Memory B cell (primary cell): ENCODE measurements at regions not wholly inside any gene's neighbourhood (a gene's known extent, or its start where the extent isn't known, plus 50 kb on each side); places are given as distances from the start of the nearest gene placed in this dataset.
"Not testable (repeated sequence)": the region's sequence is repeated elsewhere in the genome, so short reads cannot be mapped to it uniquely, and the experiment has no call there.

Experiments used
- ATAC-seq: fragments of 150-1000 bp; cut with Tn5 transposase; 2 replicates; pipeline ENCODE4 v1.10.0; 2021; ENCODE audit warnings: low read depth, mild to moderate bottlenecking, moderate library complexity
- DNase-seq, 2 donors: peaks; one replicate each; pipeline ENCODE4 v3.0.0; 2022; ENCODE audit warnings: low spot score in 2 of 2
- H3K27ac Mint-ChIP-seq: one replicate; pipeline ENCODE4 v1.8.0; 2022; ENCODE audit warnings: mild to moderate bottlenecking, moderate library complexity, mixed read lengths
- H3K27me3 Mint-ChIP-seq: one replicate; pipeline ENCODE4 v1.8.0; 2022; ENCODE audit warnings: mixed read lengths
- H3K36me3 Mint-ChIP-seq: one replicate; pipeline ENCODE4 v1.8.0; 2022; ENCODE audit warnings: mild to moderate bottlenecking, mixed read lengths
- H3K4me1 Mint-ChIP-seq: one replicate; pipeline ENCODE4 v1.8.0; 2022; ENCODE audit warnings: mixed read lengths
- H3K4me3 Mint-ChIP-seq: one replicate; pipeline ENCODE4 v1.8.0; 2022; ENCODE audit warnings: mild to moderate bottlenecking, moderate library complexity, mixed read lengths
- H3K9me3 Mint-ChIP-seq: one replicate; pipeline ENCODE4 v1.8.0; 2022; ENCODE audit warnings: mixed read lengths

DNA sequence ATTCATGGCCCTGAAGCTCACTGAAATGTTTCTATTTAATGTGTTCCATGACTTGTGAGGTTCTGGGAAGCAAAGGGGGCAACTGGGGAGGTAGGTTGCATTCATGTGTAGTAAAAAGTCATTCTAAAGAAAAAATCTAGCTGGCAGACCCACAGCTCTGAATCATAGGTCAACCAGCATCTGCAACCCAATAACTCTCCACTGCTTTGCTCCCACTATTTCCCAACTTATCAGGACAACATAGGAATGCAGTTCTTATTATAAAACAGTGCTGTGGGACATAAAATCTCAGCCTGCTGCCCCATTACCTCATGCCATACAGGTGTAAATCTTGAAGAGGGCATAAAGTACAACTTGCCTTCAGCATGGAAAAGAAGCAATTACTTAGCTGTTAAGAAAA lies 576.1 kb upstream of the PTBP2 start:
- Mint-ChIP-seq H3K27ac (no peak overlapping the region), H3K4me1 (no peaks in the 10 kb centered on the region), H3K27me3 (no peaks in the 10 kb centered on the region), H3K4me3 (no peak overlapping the region), H3K9me3 (peaks cover 1% of the 10 kb centered on the region), H3K36me3 (no peaks in the 10 kb centered on the region)
- ATAC-seq: no peak
- DNase-seq: no peak

DNA sequence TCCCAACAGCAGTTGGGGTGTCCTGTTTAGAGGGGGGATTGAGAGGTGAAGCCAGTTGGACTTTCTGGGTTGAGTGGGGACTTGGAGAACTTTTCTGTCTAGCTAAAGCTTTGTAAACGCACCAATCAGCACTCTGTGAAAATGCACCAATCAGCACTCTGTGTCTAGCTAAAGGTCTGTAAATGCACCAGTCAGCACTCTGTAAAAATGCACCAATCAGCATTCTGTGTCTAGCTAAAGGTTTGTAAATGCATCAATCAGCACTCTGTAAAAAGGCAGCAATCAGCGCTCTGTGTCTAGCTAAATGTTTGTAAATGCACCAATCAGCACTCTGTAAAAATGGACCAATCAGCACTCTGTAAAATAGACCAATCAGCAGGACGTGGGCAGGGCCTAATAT lies 568.6 kb upstream of the PTBP2 start:
- not testable (repeated sequence) for DNase-seq, H3K27ac Mint-ChIP-seq

DNA sequence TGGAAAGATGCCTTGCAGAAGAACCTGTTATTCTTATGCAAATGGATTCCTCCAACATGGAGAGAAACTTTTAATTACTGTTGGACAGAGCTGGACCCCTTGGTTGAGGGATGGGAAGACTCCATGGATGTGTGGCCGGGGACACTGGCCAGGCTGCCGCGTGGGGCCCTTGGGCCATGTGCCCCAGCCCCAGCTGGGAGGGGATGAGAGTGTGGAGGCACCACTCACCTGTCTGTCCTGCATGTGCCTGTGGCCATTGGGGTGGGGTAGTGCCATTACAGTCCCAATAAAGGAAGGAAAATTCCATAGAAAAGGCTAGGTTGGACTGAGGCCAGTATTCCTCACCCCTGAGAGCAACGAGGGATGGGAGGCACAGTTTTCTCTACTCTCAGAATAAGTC lies 564.5 kb upstream of the PTBP2 start:
- ATAC-seq: no peak
- DNase-seq: no peak
- Mint-ChIP-seq H3K4me3 (no peak overlapping the region), H3K9me3 (peaks cover 6% of the 10 kb centered on the region), H3K27ac (no peak overlapping the region), H3K4me1 (no peaks in the 10 kb centered on the region), H3K36me3 (no peaks in the 10 kb centered on the region), H3K27me3 (no peaks in the 10 kb centered on the region)

More for the DNA sequence above, 568.6 kb upstream of the PTBP2 start:
- not testable (repeated sequence) for ATAC-seq, H3K9me3 Mint-ChIP-seq, H3K4me3 Mint-ChIP-seq, H3K4me1 Mint-ChIP-seq, H3K36me3 Mint-ChIP-seq, H3K27me3 Mint-ChIP-seq

DNA sequence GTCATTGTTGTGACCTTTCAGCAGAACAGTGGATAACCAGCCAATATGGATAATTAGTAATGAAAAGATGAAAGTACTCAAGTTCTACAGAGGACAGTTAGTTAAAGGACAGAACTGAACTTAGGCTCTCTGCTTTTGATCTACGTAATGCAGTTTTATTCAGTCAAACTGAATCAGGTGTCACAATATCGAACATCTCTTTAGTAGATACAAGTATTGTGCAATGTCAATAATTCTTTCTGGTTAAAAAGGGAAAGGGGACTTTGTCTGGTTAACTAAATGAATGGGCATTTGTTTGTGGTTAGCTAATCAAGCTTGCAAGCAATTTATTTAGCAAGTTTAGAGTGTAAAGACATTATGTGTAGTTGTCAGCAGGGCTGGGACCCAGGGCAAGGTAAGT lies 562.2 kb upstream of the PTBP2 start:
- no peak for DNase-seq
- no peak overlapping the region for H3K27ac Mint-ChIP-seq
- no peaks in the 10 kb centered on the region for H3K27me3 Mint-ChIP-seq
- H3K36me3 Mint-ChIP-seq: no peaks in the 10 kb centered on the region
- peaks cover 6% of the 10 kb centered on the region for H3K9me3 Mint-ChIP-seq
- no peak overlapping the region for H3K4me3 Mint-ChIP-seq
- no peaks in the 10 kb centered on the region for H3K4me1 Mint-ChIP-seq
- ATAC-seq: no peak

DNA sequence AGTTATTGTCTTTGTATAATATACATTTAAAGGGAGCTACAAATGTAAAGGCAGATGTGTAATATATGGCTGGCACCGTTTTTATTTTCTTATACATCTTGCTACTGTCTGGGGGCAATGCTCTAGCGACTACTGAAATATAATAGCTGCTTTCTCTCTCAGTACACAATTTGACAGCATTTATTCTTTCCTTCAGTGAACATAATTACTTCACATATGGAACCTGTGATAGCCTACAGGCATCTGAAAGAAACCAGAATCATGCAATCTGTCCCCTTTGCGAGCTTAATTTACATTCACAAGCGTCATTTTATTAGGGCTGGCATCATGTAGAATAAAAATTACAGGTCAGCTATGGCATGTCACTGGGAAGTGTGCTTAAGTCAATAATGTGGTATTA lies 557.5 kb upstream of the PTBP2 start:
- Mint-ChIP-seq H3K4me3 (no peak overlapping the region), H3K36me3 (no peaks in the 10 kb centered on the region), H3K27me3 (no peaks in the 10 kb centered on the region), H3K4me1 (no peaks in the 10 kb centered on the region), H3K27ac (no peak overlapping the region), H3K9me3 (peaks cover 11% of the 10 kb centered on the region)
- DNase-seq (no peak), ATAC-seq (no peak)

DNA sequence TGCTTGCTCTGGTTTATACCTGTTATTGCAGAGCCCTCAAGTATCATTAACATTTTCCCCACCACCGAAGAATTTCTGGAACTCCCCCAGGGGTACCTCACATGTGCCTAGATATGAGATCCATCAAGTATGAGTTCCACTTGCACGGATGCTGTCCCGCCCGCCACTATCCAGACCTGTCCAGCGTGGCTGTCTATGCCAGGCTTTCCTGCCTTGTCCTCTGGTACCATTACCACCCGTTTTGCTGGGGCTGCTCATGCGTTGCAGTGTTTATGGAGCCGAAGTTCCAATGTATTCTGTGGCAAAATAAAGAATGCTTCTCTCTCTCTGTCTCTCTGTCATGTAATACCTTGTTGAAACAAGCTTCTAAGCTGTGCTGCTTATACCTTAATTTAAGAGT lies 543.5 kb upstream of the PTBP2 start:
- Mint-ChIP-seq H3K4me3 (no peak overlapping the region), H3K36me3 (no peaks in the 10 kb centered on the region), H3K4me1 (no peaks in the 10 kb centered on the region), H3K9me3 (peaks cover 2% of the 10 kb centered on the region), H3K27me3 (no peaks in the 10 kb centered on the region), H3K27ac (no peak overlapping the region)
- DNase-seq (no peak), ATAC-seq (no peak)

DNA sequence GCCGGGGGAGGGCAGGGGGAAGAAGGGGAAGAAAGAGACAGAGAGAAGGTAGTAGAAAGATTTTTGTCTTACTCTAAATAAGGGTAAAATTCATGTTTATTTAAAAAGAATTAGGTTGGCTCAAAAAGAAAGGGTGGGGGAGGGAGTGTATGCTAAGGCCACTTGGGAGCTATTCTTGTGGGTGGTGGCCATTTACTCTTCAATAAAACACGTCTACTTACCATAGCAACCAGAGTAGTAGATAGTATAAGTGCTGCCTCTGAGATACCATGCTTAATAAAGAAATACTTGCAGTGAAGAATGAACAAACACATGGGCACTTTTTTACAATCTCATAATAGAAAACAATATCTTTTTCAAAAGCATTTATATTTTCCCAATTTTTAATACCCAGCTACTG lies 538.1 kb upstream of the PTBP2 start:
- no peaks in the 10 kb centered on the region for H3K4me1 Mint-ChIP-seq
- no peak overlapping the region for H3K4me3 Mint-ChIP-seq
- no peaks in the 10 kb centered on the region for H3K36me3 Mint-ChIP-seq
- H3K27ac Mint-ChIP-seq: no peak overlapping the region
- peaks cover 2% of the 10 kb centered on the region for H3K9me3 Mint-ChIP-seq
- no peak for ATAC-seq
- no peaks in the 10 kb centered on the region for H3K27me3 Mint-ChIP-seq
- no peak for DNase-seq

DNA sequence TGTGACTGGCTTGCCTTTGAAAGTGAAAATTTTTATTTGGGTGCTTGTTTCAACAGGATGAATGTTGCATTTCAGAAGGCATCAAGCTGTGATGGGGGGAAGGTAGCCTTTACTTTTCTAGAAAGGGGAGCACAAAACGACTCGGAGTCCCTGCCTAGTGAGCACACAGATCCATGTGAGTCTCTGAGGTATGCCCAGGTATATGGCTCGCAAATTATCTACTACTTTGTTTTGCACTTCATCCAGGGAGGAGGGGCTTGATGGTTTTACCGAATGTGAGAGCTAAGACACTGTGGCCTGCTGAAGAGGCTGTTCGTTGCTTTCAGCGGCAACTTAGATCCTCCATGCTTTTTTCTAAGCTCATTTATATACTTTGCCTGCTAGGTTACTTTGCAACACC lies 537.7 kb upstream of the PTBP2 start:
- no peak overlapping the region for H3K27ac Mint-ChIP-seq
- no peaks in the 10 kb centered on the region for H3K36me3 Mint-ChIP-seq
- H3K4me1 Mint-ChIP-seq: no peaks in the 10 kb centered on the region
- no peak overlapping the region for H3K4me3 Mint-ChIP-seq
- H3K27me3 Mint-ChIP-seq: no peaks in the 10 kb centered on the region
- DNase-seq (no peak), ATAC-seq (no peak)
- H3K9me3 Mint-ChIP-seq: peaks cover 2% of the 10 kb centered on the region

DNA sequence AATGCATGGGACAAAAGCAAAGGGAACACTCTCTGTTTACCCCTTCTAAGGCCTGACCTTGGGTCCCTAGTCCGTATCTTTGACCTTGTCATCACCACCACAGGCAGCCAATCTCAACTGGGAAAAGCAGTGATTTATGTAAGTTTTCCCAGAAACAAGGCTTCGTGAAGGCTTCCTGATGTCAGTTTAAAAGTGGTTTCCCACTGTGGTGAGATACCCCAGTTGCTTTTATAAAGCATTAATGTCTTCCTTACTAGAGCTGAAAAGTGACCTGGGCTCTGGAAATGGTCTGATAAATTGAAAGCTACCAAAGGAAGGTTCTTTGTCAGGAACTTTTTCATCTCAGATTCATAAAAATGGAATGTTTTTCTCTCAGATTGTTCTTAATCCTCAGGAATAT lies 536.4 kb upstream of the PTBP2 start:
- Mint-ChIP-seq H3K27me3 (no peaks in the 10 kb centered on the region), H3K9me3 (peaks cover 2% of the 10 kb centered on the region), H3K27ac (no peak overlapping the region), H3K4me1 (no peaks in the 10 kb centered on the region), H3K4me3 (no peak overlapping the region), H3K36me3 (no peaks in the 10 kb centered on the region)
- no peak for DNase-seq
- no peak for ATAC-seq

DNA sequence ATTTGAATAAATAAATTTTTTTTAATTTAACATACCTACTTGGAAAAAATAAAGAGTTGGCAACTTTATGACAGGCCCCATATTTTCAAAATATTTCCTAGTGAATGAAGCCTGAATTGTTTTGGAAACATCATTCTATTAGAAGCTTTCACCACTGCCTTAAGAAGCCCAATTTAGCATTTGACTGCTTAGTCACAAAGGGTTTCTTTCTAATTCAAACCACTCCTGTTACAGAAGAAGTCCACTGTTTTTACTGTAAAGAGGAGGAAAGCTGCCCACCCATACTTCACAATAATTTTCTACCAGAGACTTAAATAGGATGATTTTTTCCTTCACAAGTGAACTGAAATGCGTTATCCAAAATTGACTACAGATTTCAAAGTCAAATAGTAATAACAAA lies 534.6 kb upstream of the PTBP2 start:
- H3K27me3 Mint-ChIP-seq: no peaks in the 10 kb centered on the region
- DNase-seq: no peak
- no peaks in the 10 kb centered on the region for H3K36me3 Mint-ChIP-seq
- H3K9me3 Mint-ChIP-seq: peaks cover 8% of the 10 kb centered on the region
- H3K27ac Mint-ChIP-seq: no peak overlapping the region
- no peak for ATAC-seq
- no peaks in the 10 kb centered on the region for H3K4me1 Mint-ChIP-seq
- H3K4me3 Mint-ChIP-seq: no peak overlapping the region

DNA sequence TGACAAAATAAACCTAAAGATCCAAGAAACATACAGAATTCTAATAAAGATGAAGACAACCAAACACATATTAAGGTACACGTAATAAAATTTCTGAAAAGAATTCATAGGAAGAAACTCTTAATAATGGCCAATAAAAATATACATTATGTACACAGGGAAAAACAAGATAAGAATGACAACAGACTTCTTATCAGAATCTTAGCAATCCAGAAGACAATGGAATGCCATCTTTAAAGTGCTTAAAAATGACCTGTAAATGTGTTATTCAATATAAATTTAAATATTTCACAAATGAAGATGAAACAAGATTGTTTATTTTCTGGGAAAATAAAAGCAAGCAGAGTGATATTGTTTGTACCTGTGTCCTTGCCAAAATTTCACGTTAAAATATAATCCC lies 530.4 kb upstream of the PTBP2 start:
- H3K27ac Mint-ChIP-seq: no peak overlapping the region
- peaks cover 8% of the 10 kb centered on the region for H3K9me3 Mint-ChIP-seq
- DNase-seq (no peak), ATAC-seq (no peak)
- H3K27me3 Mint-ChIP-seq: no peaks in the 10 kb centered on the region
- no peaks in the 10 kb centered on the region for H3K36me3 Mint-ChIP-seq
- no peaks in the 10 kb centered on the region for H3K4me1 Mint-ChIP-seq
- no peak overlapping the region for H3K4me3 Mint-ChIP-seq

DNA sequence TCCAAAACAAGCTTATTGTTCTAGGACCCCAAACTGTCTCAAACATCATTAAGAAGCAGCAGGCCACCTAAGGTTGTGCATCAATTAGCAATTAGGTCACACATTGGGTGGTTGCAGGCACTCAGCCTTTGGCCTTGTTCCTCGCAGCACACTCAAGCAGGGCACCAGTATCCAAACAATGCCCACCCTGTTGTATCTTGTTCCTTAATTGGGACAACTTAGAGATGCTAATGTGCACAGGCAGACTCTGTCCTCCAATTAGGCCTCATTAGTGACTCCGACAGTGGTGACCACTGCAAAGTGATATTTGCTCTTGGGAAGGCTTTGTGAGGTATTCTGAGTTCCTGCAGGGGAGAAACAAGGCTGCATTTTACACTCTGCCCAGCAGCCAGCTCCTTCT lies 515.1 kb upstream of the PTBP2 start:
- no peak for ATAC-seq
- Mint-ChIP-seq H3K9me3 (peaks cover 4% of the 10 kb centered on the region), H3K4me1 (no peaks in the 10 kb centered on the region)

DNA sequence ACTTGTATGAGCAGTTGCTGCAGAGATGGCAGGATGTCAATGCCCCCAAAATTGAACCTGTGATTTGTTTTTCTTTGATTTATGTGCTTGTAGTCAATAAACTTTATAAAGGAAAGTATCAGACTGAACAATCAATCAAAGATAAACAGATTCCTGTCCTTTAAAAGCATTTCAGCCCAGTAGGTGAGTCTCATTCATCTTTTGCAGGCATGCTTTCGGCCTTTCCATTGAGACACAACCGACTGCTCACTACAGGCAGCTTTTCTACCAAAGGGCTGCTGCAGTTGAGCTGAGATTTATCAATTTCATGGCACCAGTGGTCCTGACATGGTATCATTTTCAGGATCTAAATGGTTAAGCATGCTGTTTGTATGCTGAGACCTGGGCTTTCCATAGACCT lies 513.6 kb upstream of the PTBP2 start:
- no peak overlapping the region for H3K4me3 Mint-ChIP-seq
- H3K4me1 Mint-ChIP-seq: no peaks in the 10 kb centered on the region
- DNase-seq (no peak), ATAC-seq (no peak)
- H3K9me3 Mint-ChIP-seq: peaks cover 2% of the 10 kb centered on the region
- no peak overlapping the region for H3K27ac Mint-ChIP-seq
- no peaks in the 10 kb centered on the region for H3K27me3 Mint-ChIP-seq
- no peaks in the 10 kb centered on the region for H3K36me3 Mint-ChIP-seq

More for the DNA sequence above, 515.1 kb upstream of the PTBP2 start:
- Mint-ChIP-seq H3K36me3 (no peaks in the 10 kb centered on the region), H3K4me3 (no peak overlapping the region), H3K27me3 (no peaks in the 10 kb centered on the region), H3K27ac (no peak overlapping the region)
- no peak for DNase-seq

DNA sequence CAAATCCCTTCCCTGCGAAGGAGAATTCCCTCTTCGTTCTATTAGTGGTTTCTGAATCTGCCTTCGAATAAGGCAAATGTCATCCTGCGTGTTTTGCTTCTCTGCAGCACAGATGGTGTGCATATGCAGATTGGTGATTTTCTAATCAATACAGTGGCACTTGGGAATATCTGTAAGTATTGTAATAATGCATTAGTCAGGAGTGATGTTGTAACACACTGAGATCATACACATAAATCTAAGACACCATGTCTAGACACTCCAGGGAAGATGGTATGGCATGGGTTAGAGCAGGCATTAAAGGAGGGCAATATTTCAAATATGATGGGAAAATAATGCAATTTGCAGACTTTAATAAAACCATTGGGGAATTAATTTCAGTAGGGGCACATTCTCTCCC lies 513.2 kb upstream of the PTBP2 start:
- DNase-seq (no peak), ATAC-seq (no peak)
- Mint-ChIP-seq H3K27ac (no peak overlapping the region), H3K4me1 (no peaks in the 10 kb centered on the region), H3K9me3 (peaks cover 2% of the 10 kb centered on the region), H3K27me3 (no peaks in the 10 kb centered on the region), H3K4me3 (no peak overlapping the region), H3K36me3 (no peaks in the 10 kb centered on the region)

DNA sequence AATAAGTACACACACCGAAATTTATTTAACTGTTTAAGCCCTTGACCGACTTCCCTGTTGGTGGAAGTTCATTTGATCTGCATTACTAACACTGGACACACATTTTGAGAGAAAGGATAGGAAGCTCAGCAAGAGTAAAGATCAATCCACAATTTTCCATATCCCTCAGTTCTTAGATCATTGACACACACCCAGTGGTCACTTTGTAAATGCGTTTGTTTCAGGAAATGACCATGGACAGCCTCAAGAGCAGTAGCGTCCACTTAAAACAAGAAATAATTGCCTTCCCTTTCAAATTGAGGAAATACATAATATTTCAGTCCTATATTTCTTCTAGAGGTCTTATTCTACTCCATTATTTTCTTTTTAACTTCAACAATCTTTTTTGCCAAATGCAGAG lies 511.5 kb upstream of the PTBP2 start:
- Mint-ChIP-seq H3K36me3 (no peaks in the 10 kb centered on the region), H3K9me3 (no peaks in the 10 kb centered on the region), H3K4me3 (no peak overlapping the region), H3K27me3 (no peaks in the 10 kb centered on the region), H3K27ac (no peak overlapping the region), H3K4me1 (no peaks in the 10 kb centered on the region)
- no peak for DNase-seq
- no peak for ATAC-seq

DNA sequence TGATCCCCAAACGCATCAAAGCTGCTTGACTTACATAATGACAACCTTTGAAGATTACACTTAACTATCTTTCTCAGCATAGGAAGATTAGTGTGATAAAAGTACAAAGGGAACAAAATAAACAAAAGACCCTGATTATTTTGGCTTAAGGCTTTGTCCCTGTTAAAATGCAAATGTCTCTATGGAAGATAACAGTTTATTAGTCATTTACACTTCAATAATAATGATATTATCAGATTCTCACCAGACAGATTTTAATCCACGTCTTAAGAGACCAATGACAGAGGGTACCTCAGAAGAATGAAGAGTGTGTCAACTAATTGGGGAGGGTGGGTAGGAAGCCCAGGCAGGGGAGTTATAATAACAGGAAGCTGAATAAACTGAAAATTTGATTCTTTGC lies 510.4 kb upstream of the PTBP2 start:
- Mint-ChIP-seq H3K27me3 (no peaks in the 10 kb centered on the region), H3K27ac (no peak overlapping the region), H3K36me3 (no peaks in the 10 kb centered on the region), H3K4me3 (no peak overlapping the region), H3K9me3 (no peaks in the 10 kb centered on the region), H3K4me1 (no peaks in the 10 kb centered on the region)
- DNase-seq (no peak), ATAC-seq (no peak)
